ENCODE measurements at regions not wholly inside any gene's neighbourhood (a gene's known extent, or its start where the extent isn't known, plus 50 kb on each side); places are given as distances from the start of the nearest gene placed in this dataset.

GRCh38 chr22:27201276-27201675 lies 543.9 kb downstream of the MIAT start:
- H3K27me3 ChIP-seq (ENCODE audit: control insufficient read depth, insufficient read depth, low read length) = peaks cover 3% of the 10 kb centered on the region
- peaks cover 8% of the 10 kb centered on the region for H3K4me1 ChIP-seq (ENCODE audit: control insufficient read depth, insufficient read depth, low read length)
- peaks cover 2% of the 10 kb centered on the region for H3K9me3 ChIP-seq (ENCODE audit: control insufficient read depth, insufficient read depth, low read length)
- H3K4me3 ChIP-seq (ENCODE audit: low read depth, low read length) = no peak overlapping the region
- no peaks in the 10 kb centered on the region for H3K36me3 ChIP-seq (ENCODE audit: control insufficient read depth, insufficient read depth, low read length)
- WGBS (ENCODE audit: insufficient coverage) = no CpG with 5 or more reads among the region's 10 CpGs
- DNase-seq (ENCODE audit: low read depth in 4 of 6, low spot score in 6 of 6) = peak in 1 of 6 donors; percentile 53
- no peak overlapping the region for H3K27ac ChIP-seq (ENCODE audit: low read depth, low read length)

- H3K4me3 ChIP-seq (ENCODE audit: low read depth, low read length) = no peak overlapping the region
- peaks cover 4% of the 10 kb centered on the region for H3K27me3 ChIP-seq (ENCODE audit: control insufficient read depth, insufficient read depth, low read length)
- WGBS (ENCODE audit: insufficient coverage) = no CpG with 5 or more reads among the region's 3 CpGs
These were observed 544.4 kb downstream of the MIAT start for GRCh38 chr22:27201741-27202140.

GRCh38 chr22:27203276-27203660 lies 545.9 kb downstream of the MIAT start:
- H3K27ac ChIP-seq (ENCODE audit: low read depth, low read length) = no peak overlapping the region
- no peaks in the 10 kb centered on the region for H3K36me3 ChIP-seq (ENCODE audit: control insufficient read depth, insufficient read depth, low read length)
- WGBS (ENCODE audit: insufficient coverage) = 85% methylated on average over 2 of the region's 2 CpGs
- H3K4me1 ChIP-seq (ENCODE audit: control insufficient read depth, insufficient read depth, low read length) = peaks cover 5% of the 10 kb centered on the region
- peaks cover 4% of the 10 kb centered on the region for H3K27me3 ChIP-seq (ENCODE audit: control insufficient read depth, insufficient read depth, low read length)
- peaks cover 2% of the 10 kb centered on the region for H3K9me3 ChIP-seq (ENCODE audit: control insufficient read depth, insufficient read depth, low read length)
- no peak overlapping the region for H3K4me3 ChIP-seq (ENCODE audit: low read depth, low read length)
- no peak for DNase-seq (ENCODE audit: low read depth in 4 of 6, low spot score in 6 of 6)

More at GRCh38 chr22:27201741-27202140, 544.4 kb downstream of the MIAT start:
- no peaks in the 10 kb centered on the region for H3K36me3 ChIP-seq (ENCODE audit: control insufficient read depth, insufficient read depth, low read length)
- H3K27ac ChIP-seq (ENCODE audit: low read depth, low read length) = no peak overlapping the region
- H3K4me1 ChIP-seq (ENCODE audit: control insufficient read depth, insufficient read depth, low read length) = peaks cover 8% of the 10 kb centered on the region
- H3K9me3 ChIP-seq (ENCODE audit: control insufficient read depth, insufficient read depth, low read length) = peaks cover 2% of the 10 kb centered on the region
- no peak for DNase-seq (ENCODE audit: low read depth in 4 of 6, low spot score in 6 of 6)

GRCh38 chr22:27204280-27204679 lies 546.9 kb downstream of the MIAT start:
- H3K4me1 ChIP-seq (ENCODE audit: control insufficient read depth, insufficient read depth, low read length) = peaks cover 5% of the 10 kb centered on the region
- H3K9me3 ChIP-seq (ENCODE audit: control insufficient read depth, insufficient read depth, low read length) = peaks cover 2% of the 10 kb centered on the region
- H3K4me3 ChIP-seq (ENCODE audit: low read depth, low read length) = no peak overlapping the region
- H3K27me3 ChIP-seq (ENCODE audit: control insufficient read depth, insufficient read depth, low read length) = peaks cover 4% of the 10 kb centered on the region
- no peak for DNase-seq (ENCODE audit: low read depth in 4 of 6, low spot score in 6 of 6)
- H3K27ac ChIP-seq (ENCODE audit: low read depth, low read length) = no peak overlapping the region
- no peaks in the 10 kb centered on the region for H3K36me3 ChIP-seq (ENCODE audit: control insufficient read depth, insufficient read depth, low read length)
- WGBS (ENCODE audit: insufficient coverage) = no CpG with 5 or more reads among the region's 5 CpGs

GRCh38 chr22:27204817-27205216 lies 547.4 kb downstream of the MIAT start:
- Histone ChIP-seq H3K4me1 (ENCODE audit: control insufficient read depth, insufficient read depth, low read length) (peaks cover 5% of the 10 kb centered on the region), H3K27ac (ENCODE audit: low read depth, low read length) (no peak overlapping the region), H3K4me3 (ENCODE audit: low read depth, low read length) (no peak overlapping the region), H3K27me3 (ENCODE audit: control insufficient read depth, insufficient read depth, low read length) (peaks cover 4% of the 10 kb centered on the region), H3K36me3 (ENCODE audit: control insufficient read depth, insufficient read depth, low read length) (no peaks in the 10 kb centered on the region), H3K9me3 (ENCODE audit: control insufficient read depth, insufficient read depth, low read length) (peaks cover 2% of the 10 kb centered on the region)
- DNase-seq (ENCODE audit: low read depth in 4 of 6, low spot score in 6 of 6) = no peak
- WGBS (ENCODE audit: insufficient coverage) = 0% methylated on average over 1 of the region's 4 CpGs

GRCh38 chr22:27205492-27206373 lies 548.3 kb downstream of the MIAT start:
- WGBS (ENCODE audit: insufficient coverage) = 69% methylated on average over 6 of the region's 9 CpGs
- Histone ChIP-seq H3K4me3 (ENCODE audit: low read depth, low read length) (no peak overlapping the region), H3K9me3 (ENCODE audit: control insufficient read depth, insufficient read depth, low read length) (peaks cover 2% of the 10 kb centered on the region), H3K36me3 (ENCODE audit: control insufficient read depth, insufficient read depth, low read length) (no peaks in the 10 kb centered on the region), H3K4me1 (ENCODE audit: control insufficient read depth, insufficient read depth, low read length) (peaks cover 13% of the 10 kb centered on the region), H3K27ac (ENCODE audit: low read depth, low read length) (peak overlapping the region; percentile 10), H3K27me3 (ENCODE audit: control insufficient read depth, insufficient read depth, low read length) (peaks cover 10% of the 10 kb centered on the region)
- DNase-seq (ENCODE audit: low read depth in 4 of 6, low spot score in 6 of 6) = no peak

- H3K9me3 ChIP-seq (ENCODE audit: control insufficient read depth, insufficient read depth, low read length) = peaks cover 2% of the 10 kb centered on the region
- 100% methylated on average over 1 of the region's 4 CpGs for WGBS (ENCODE audit: insufficient coverage)
- DNase-seq (ENCODE audit: low read depth in 4 of 6, low spot score in 6 of 6) = no peak
- H3K4me1 ChIP-seq (ENCODE audit: control insufficient read depth, insufficient read depth, low read length) = peaks cover 13% of the 10 kb centered on the region
- no peaks in the 10 kb centered on the region for H3K36me3 ChIP-seq (ENCODE audit: control insufficient read depth, insufficient read depth, low read length)
- peaks cover 11% of the 10 kb centered on the region for H3K27me3 ChIP-seq (ENCODE audit: control insufficient read depth, insufficient read depth, low read length)
- peak overlapping the region; percentile 10 for H3K27ac ChIP-seq (ENCODE audit: low read depth, low read length)
- H3K4me3 ChIP-seq (ENCODE audit: low read depth, low read length) = no peak overlapping the region
These were observed 549.2 kb downstream of the MIAT start for GRCh38 chr22:27206374-27207133.

GRCh38 chr22:27207266-27207665 lies 549.9 kb downstream of the MIAT start:
- peaks cover 13% of the 10 kb centered on the region for H3K4me1 ChIP-seq (ENCODE audit: control insufficient read depth, insufficient read depth, low read length)
- H3K27ac ChIP-seq (ENCODE audit: low read depth, low read length) = no peak overlapping the region
- peaks cover 11% of the 10 kb centered on the region for H3K27me3 ChIP-seq (ENCODE audit: control insufficient read depth, insufficient read depth, low read length)
- 79% methylated on average over 4 of the region's 5 CpGs for WGBS (ENCODE audit: insufficient coverage)
- no peak for DNase-seq (ENCODE audit: low read depth in 4 of 6, low spot score in 6 of 6)
- H3K9me3 ChIP-seq (ENCODE audit: control insufficient read depth, insufficient read depth, low read length) = peaks cover 2% of the 10 kb centered on the region
- H3K4me3 ChIP-seq (ENCODE audit: low read depth, low read length) = no peak overlapping the region
- no peaks in the 10 kb centered on the region for H3K36me3 ChIP-seq (ENCODE audit: control insufficient read depth, insufficient read depth, low read length)

- Histone ChIP-seq H3K36me3 (ENCODE audit: control insufficient read depth, insufficient read depth, low read length) (no peaks in the 10 kb centered on the region), H3K9me3 (ENCODE audit: control insufficient read depth, insufficient read depth, low read length) (peaks cover 2% of the 10 kb centered on the region), H3K4me3 (ENCODE audit: low read depth, low read length) (no peak overlapping the region), H3K27me3 (ENCODE audit: control insufficient read depth, insufficient read depth, low read length) (peaks cover 11% of the 10 kb centered on the region), H3K4me1 (ENCODE audit: control insufficient read depth, insufficient read depth, low read length) (peaks cover 8% of the 10 kb centered on the region), H3K27ac (ENCODE audit: low read depth, low read length) (no peak overlapping the region)
- DNase-seq (ENCODE audit: low read depth in 4 of 6, low spot score in 6 of 6) = no peak
- 54% methylated on average over 3 of the region's 4 CpGs for WGBS (ENCODE audit: insufficient coverage)
These were observed 550.5 kb downstream of the MIAT start for GRCh38 chr22:27207907-27208306.

All from spinal cord (tissue), 9 donors.